Spleen (tissue), 11 donors: ENCODE measurements at regions not wholly inside any gene's neighbourhood (a gene's known extent, or its start where the extent isn't known, plus 50 kb on each side); places are given as distances from the start of the nearest gene placed in this dataset.

Experiments used
- DNase-seq: peaks from one replicate; pipeline ENCODE4 v3.0.0-alpha.2; 2020
- H3K27ac ChIP-seq, 8 donors: fragments of 200-600 bp; sonication (generic) in 7 of 8; 1 replicate in 4 of 8; 2 replicates in 4 of 8; pipeline versions ENCODE4 v1.5.0 to v1.8.0; 2016 to 2021; ENCODE audit warnings: inconsistent platforms in 4 of 8, mild to moderate bottlenecking in 4 of 8, moderate library complexity in 1 of 8
- H3K27me3 ChIP-seq, 7 donors: fragments of 200-600 bp; sonication (generic) in 6 of 7; replicated peaks in 1 of 7; 1 replicate in 4 of 7; 2 replicates in 3 of 7; pipeline versions ENCODE4 v1.5.0 to v1.8.0; 2016 to 2021; ENCODE audit warnings: inconsistent platforms in 3 of 7, mild to moderate bottlenecking in 1 of 7
- H3K36me3 ChIP-seq, 6 donors: fragments of 200-600 bp; sonication (generic) in 5 of 6; 1 replicate in 4 of 6; 2 replicates in 2 of 6; pipeline versions ENCODE4 v1.5.0 to v1.8.0; 2016 to 2021; ENCODE audit warnings: inconsistent platforms in 2 of 6
- H3K4me1 ChIP-seq, 6 donors: fragments of 200-600 bp; sonication (generic) in 5 of 6; 1 replicate in 3 of 6; 2 replicates in 3 of 6; pipeline versions ENCODE4 v1.5.0 to v1.8.0; 2016 to 2021; ENCODE audit warnings: inconsistent platforms in 3 of 6
- H3K4me3 ChIP-seq, 8 donors: fragments of 200-600 bp; sonication (generic) in 7 of 8; 1 replicate in 4 of 8; 2 replicates in 4 of 8; pipeline versions ENCODE4 v1.5.0 to v1.8.0; 2016 to 2021; ENCODE audit warnings: inconsistent platforms in 4 of 8, mild to moderate bottlenecking in 4 of 8, moderate library complexity in 2 of 8
- H3K9me3 ChIP-seq, 8 donors: fragments of 200-600 bp; sonication (generic) in 7 of 8; 1 replicate in 4 of 8; 2 replicates in 4 of 8; pipeline versions ENCODE4 v1.5.0 to v1.8.0; 2016 to 2021; ENCODE audit warnings: inconsistent platforms in 4 of 8
- POLR2A ChIP-seq, 3 donors: fragments of 450-650 bp; IDR thresholded peaks; one replicate each; pipeline ENCODE4 v1.5.1; 2017; ENCODE audit warnings: antibody characterized with exemption in 3 of 3, mild to moderate bottlenecking in 1 of 3
- POLR2AphosphoS5 ChIP-seq, 3 donors: sonication (generic); formaldehyde crosslinking; IDR thresholded peaks; one replicate each; pipeline ENCODE4 v1.5.1; 2017; ENCODE audit warnings: antibody characterized with exemption in 3 of 3
- WGBS, 5 donors: extraction: QIAGEN DNeasy Blood & Tissue Kit in 3 of 5; methylation state at CpG; one replicate each; pipeline versions ENCODE4 v1.1.5 to v1.1.7; 2013 to 2018; 5-methylcytosine and 5-hydroxymethylcytosine counted together
- intact Hi-C: fragments of 100-400 bp; cut with DNase I; formaldehyde crosslinking; loops from one replicate; pipeline ENCODE4 v1.15.0; 2023; ENCODE audit warnings: low total_unique reads
- TF ChIP-seq, protein P1 (sequence below), 11 experiments: fragments of 200-600 bp in 7 of 11; fragments of 450-650 bp in 4 of 11; sonication (generic) in 4 of 11; IDR thresholded peaks in 8 of 11; conservative IDR thresholded peaks in 3 of 11; 1 replicate in 7 of 11; 2 replicates in 4 of 11; pipeline versions ENCODE4 v1.4.0 to v1.8.0; 2016 to 2021; ENCODE audit warnings: antibody characterized with exemption in 11 of 11, inconsistent platforms in 4 of 11, mild to moderate bottlenecking in 1 of 11
- donor health status: healthy with polysubstance abuse.
- donor health status: DM: no; HTN: no; CAD: no; lungs with moderate emphysema.
- donor health status: DM: no; HTN: no; CAD: no.
- donor health status: Bipolar disorder and iron deficiency.
- donor health status: healthy.
- donor health status: DM: no; HTN: no; CAD: no.
- donor health status: DM: yes; HTN: yes; CAD: no.

DNA sequence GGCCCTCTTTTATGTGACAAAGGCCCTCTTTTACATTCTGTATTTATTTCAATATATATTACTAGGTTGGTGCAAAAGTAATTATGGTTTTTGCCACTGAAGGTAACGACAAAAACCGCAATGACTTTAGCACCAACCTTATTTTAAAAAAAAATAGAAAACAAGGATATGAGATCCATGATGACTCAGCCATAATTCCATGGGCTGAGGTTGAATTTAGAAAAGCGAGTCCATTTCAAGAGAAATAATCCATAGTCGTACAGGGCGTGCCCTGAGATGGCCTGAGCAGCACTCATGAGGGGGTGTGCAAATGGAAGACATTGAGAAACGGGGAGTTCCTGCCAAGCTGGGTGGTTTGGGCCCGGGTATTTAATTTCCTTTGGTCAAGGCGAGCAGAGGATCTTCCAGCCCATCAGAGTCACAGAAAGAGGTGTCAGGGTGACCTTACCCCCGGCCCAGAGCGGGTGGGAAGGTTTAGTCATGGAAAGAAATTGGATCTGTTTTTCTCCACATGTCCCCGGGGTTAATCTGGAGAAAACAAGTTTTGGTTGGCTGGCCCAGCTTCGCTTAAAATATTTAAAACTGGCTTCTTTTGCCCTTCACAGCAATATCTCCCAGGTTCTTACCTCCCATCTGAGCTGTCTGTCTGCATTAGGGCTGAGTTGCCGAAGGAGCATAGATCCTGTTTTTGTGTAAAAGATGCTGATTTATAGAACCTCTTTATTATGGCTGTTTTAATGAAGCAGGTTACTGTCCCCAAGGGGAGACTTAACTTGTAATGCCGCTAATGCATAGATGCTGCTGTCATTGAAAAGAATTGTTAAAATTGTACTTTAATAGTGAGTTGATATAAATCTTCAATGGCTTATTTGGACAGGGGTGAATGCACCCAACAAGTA lies 255.6 kb downstream of the PREX1 start:
- Histone ChIP-seq H3K4me1 (no peaks in the 10 kb centered on the region), H3K27ac (no peak overlapping the region), H3K27me3 (peaks cover 0 to 26% (median 0%) of the 10 kb centered on the region in 7 donors), H3K36me3 (no peaks in the 10 kb centered on the region), H3K9me3 (no peaks in the 10 kb centered on the region), H3K4me3 (no peak overlapping the region)
- peak; percentile 11 for DNase-seq
- intact Hi-C loops: no loop called here
- WGBS, 5 donors: 80 to 88% (median 81%) methylated on average over 14 of the region's 14 CpGs
- TF ChIP-seq POLR2A (IDR thresholded peaks at IDR 0.05) (no peak), POLR2AphosphoS5 (IDR thresholded peaks at IDR 0.05) (no peak)
- TF ChIP-seq, protein P1, sequence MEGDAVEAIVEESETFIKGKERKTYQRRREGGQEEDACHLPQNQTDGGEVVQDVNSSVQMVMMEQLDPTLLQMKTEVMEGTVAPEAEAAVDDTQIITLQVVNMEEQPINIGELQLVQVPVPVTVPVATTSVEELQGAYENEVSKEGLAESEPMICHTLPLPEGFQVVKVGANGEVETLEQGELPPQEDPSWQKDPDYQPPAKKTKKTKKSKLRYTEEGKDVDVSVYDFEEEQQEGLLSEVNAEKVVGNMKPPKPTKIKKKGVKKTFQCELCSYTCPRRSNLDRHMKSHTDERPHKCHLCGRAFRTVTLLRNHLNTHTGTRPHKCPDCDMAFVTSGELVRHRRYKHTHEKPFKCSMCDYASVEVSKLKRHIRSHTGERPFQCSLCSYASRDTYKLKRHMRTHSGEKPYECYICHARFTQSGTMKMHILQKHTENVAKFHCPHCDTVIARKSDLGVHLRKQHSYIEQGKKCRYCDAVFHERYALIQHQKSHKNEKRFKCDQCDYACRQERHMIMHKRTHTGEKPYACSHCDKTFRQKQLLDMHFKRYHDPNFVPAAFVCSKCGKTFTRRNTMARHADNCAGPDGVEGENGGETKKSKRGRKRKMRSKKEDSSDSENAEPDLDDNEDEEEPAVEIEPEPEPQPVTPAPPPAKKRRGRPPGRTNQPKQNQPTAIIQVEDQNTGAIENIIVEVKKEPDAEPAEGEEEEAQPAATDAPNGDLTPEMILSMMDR (IDR thresholded peaks at IDR 0.05 in 8 of 11, conservative IDR thresholded peaks at IDR 0.05 in 3 of 11): no peak

DNA sequence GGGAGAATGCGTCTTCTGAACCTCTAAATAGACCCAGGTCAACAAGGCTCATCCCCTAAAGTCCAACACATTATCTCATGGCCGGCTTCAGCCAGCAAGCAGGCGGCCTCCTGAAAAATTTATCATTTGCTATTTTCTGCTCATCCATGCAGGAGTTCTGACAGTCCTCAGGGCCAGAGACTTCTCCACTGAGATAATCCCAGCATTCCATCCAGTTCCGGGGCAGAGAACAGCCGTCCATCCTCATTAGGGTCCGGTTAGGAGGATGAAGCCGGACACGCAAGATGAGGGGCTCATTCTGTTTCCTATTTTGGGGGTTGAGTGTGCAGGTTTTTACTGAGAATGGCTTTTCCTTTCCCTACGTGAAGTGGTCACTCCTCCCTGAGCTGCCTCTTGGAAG lies 258.1 kb downstream of the PREX1 start:
- TF ChIP-seq, protein P1 (IDR thresholded peaks at IDR 0.05 in 8 of 11, conservative IDR thresholded peaks at IDR 0.05 in 3 of 11): no peak
- no peak for TF ChIP-seq POLR2AphosphoS5 (IDR thresholded peaks at IDR 0.05)
- TF ChIP-seq POLR2A (IDR thresholded peaks at IDR 0.05): no peak
- Histone ChIP-seq H3K4me1 (no peaks in the 10 kb centered on the region), H3K27ac (no peak overlapping the region), H3K27me3 (peaks cover 0 to 41% (median 0%) of the 10 kb centered on the region in 7 donors), H3K36me3 (no peaks in the 10 kb centered on the region), H3K9me3 (peaks cover 0 to 1% (median 0%) of the 10 kb centered on the region in 8 donors), H3K4me3 (no peak overlapping the region)
- intact Hi-C loops: no loop called here
- 73 to 83% (median 80%) methylated on average over 9 of the region's 9 CpGs for WGBS, 5 donors
- no peak for DNase-seq

DNA sequence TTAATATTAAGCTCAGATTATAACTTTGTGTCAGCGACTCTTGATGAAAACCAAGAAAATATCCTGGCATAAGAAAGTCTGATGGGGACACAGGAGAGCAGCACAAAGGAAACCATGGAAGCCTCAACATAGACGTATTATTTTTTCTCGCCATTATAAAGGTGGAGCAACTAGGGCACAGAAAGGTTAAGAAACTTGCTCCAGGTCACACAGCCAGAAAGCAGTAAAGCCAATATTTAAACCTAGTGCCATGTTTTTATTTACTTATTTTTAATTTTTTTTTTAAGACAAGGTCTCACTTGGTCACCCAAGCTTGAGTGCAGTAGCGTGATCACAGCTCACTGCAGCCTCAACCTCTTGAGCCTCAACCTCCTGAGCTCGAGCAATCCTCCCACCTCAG lies 259.3 kb downstream of the PREX1 start:
- 81 to 92% (median 84%) methylated on average over 5 of the region's 5 CpGs for WGBS, 5 donors
- no peak for TF ChIP-seq POLR2AphosphoS5 (IDR thresholded peaks at IDR 0.05)
- no peak for TF ChIP-seq POLR2A (IDR thresholded peaks at IDR 0.05)
- TF ChIP-seq, protein P1 (IDR thresholded peaks at IDR 0.05 in 8 of 11, conservative IDR thresholded peaks at IDR 0.05 in 3 of 11): no peak
- H3K27ac ChIP-seq: no peak overlapping the region
- H3K36me3 ChIP-seq: no peaks in the 10 kb centered on the region
- H3K4me1 ChIP-seq: no peaks in the 10 kb centered on the region
- no peak overlapping the region for H3K4me3 ChIP-seq
- intact Hi-C loops: no loop called here
- H3K9me3 ChIP-seq: peaks cover 0 to 9% (median 0%) of the 10 kb centered on the region in 8 donors
- DNase-seq: no peak
- H3K27me3 ChIP-seq: peaks cover 0 to 41% (median 7%) of the 10 kb centered on the region in 7 donors

DNA sequence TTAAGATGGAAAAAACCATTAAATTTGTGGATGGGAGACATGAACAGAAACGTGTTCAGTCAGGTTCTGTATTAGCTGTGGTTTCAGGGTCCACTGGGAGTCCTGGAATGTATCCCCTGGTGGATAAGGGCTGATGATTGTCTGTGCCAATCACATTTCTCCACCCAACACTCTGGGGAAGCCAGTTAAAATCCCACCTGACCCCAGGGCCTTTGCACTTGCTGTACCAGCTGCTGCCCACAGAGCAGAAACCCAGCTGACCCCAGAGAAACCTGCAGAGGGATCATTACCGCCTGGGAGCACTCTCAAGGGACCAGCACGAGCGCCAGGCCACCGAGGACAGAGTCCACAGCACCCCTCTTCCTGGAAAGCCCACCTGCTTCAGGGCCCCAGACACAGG lies 260.7 kb downstream of the PREX1 start:
- Histone ChIP-seq H3K27ac (no peak overlapping the region), H3K36me3 (no peaks in the 10 kb centered on the region), H3K4me1 (no peaks in the 10 kb centered on the region), H3K4me3 (no peak overlapping the region), H3K9me3 (peaks cover 0 to 9% (median 0%) of the 10 kb centered on the region in 8 donors), H3K27me3 (peaks cover 0 to 34% (median 7%) of the 10 kb centered on the region in 7 donors)
- 61 to 81% (median 69%) methylated on average over 4 to 5 of the region's 5 CpGs for WGBS, 5 donors
- intact Hi-C loops: no loop called here
- TF ChIP-seq POLR2A (IDR thresholded peaks at IDR 0.05): no peak
- TF ChIP-seq, protein P1 (IDR thresholded peaks at IDR 0.05 in 8 of 11, conservative IDR thresholded peaks at IDR 0.05 in 3 of 11): no peak
- no peak for TF ChIP-seq POLR2AphosphoS5 (IDR thresholded peaks at IDR 0.05)
- peak; percentile 43 for DNase-seq
